ENCODE measurements at regions not wholly inside any gene's neighbourhood (a gene's known extent, or its start where the extent isn't known, plus 50 kb on each side); places are given as distances from the start of the nearest gene placed in this dataset.

GRCh38 chr11:123264431-123264780 is 69.4 kb upstream of the CLMP start:
- TF ChIP-seq, protein P1, sequence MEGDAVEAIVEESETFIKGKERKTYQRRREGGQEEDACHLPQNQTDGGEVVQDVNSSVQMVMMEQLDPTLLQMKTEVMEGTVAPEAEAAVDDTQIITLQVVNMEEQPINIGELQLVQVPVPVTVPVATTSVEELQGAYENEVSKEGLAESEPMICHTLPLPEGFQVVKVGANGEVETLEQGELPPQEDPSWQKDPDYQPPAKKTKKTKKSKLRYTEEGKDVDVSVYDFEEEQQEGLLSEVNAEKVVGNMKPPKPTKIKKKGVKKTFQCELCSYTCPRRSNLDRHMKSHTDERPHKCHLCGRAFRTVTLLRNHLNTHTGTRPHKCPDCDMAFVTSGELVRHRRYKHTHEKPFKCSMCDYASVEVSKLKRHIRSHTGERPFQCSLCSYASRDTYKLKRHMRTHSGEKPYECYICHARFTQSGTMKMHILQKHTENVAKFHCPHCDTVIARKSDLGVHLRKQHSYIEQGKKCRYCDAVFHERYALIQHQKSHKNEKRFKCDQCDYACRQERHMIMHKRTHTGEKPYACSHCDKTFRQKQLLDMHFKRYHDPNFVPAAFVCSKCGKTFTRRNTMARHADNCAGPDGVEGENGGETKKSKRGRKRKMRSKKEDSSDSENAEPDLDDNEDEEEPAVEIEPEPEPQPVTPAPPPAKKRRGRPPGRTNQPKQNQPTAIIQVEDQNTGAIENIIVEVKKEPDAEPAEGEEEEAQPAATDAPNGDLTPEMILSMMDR (IDR thresholded peaks at IDR 0.05), result no peak
- no peak for TF ChIP-seq POLR2A (IDR thresholded peaks at IDR 0.05)
